K562 (cell line): ENCODE measurements at regions not wholly inside any gene's neighbourhood (a gene's known extent, or its start where the extent isn't known, plus 50 kb on each side); places are given as distances from the start of the nearest gene placed in this dataset.

Source experiments
- ATAC-seq: fragments of 200-7000 bp; cut with Tn5 transposase; 3 replicates; pipeline ENCODE4 v1.9.1; 2020; ENCODE audit warnings: moderate library complexity
- BruUV-seq: library from RNA; stranded (reverse); fragments of 400-500 nt; replicated peaks from 2 replicates; lab custom pipeline; 2021; lab: Mats Ljungman, UMichigan
- CTCF ChIA-PET: fragments of 300-600 bp; formaldehyde crosslinking; extraction: SDS; loops from one replicate; lab custom pipeline; 2021; ENCODE audit warnings: low intra/inter-chr PET ratio; lab: Yijun Ruan, JAX
- POLR2A ChIA-PET: fragments of 300-600, 350-650 bp; sonication (Branson Sonifier 250); formaldehyde crosslinking; extraction: SDS; loops from one replicate; lab custom pipeline; 2021; ENCODE audit warnings: antibody characterized with exemption, inconsistent platforms; lab: Yijun Ruan, JAX
- DNase-seq, 4 experiments: peaks; one replicate each; pipeline versions ENCODE4 v3.0.0 to v3.0.0-alpha.2; 2011 to 2018; ENCODE audit warnings: low spot score in 3 of 4, mixed read lengths in 3 of 4; ENCODE audit errors: extremely low read depth in 1 of 4
- FAIRE-seq: peaks from 2 replicates; lab custom pipeline; 2011; peaks lifted over from hg19 to GRCh38; lab: Jason Lieb, UNC
- H2AFZ ChIP-seq: 2 replicates; pipeline ENCODE4 v1.6.0; 2011; ENCODE audit warnings: low read depth, low read length, control low read depth, inconsistent platforms
- H3K27ac ChIP-seq: fragments of 200-600 bp; 3 replicates; pipeline ENCODE4 v1.8.0; 2011; ENCODE audit warnings: low read depth, mild to moderate bottlenecking, control low read depth, inconsistent platforms, low read length, moderate library complexity, mixed read lengths; ENCODE audit errors: extremely low read depth
- H3K27me3 ChIP-seq, 2 experiments: fragments of 300-600 bp in 1 of 2; 2 replicates in 1 of 2; 3 replicates in 1 of 2; pipeline versions ENCODE4 v1.6.0 to v1.8.0; 2011; ENCODE audit warnings: inconsistent platforms in 2 of 2, low read length in 2 of 2, mild to moderate bottlenecking in 1 of 2, mixed read lengths in 1 of 2, moderate library complexity in 1 of 2; ENCODE audit not compliant: control insufficient read depth in 2 of 2, insufficient read depth in 2 of 2
- H3K36me3 ChIP-seq: fragments of 300-600 bp; 3 replicates; pipeline ENCODE4 v1.8.0; 2011; ENCODE audit warnings: mild to moderate bottlenecking, low read length, inconsistent platforms; ENCODE audit not compliant: control insufficient read depth, insufficient read depth
- H3K4me1 ChIP-seq, 2 experiments: fragments of 200-600 bp in 1 of 2; replicated peaks in 1 of 2; 2 replicates in 1 of 2; 3 replicates in 1 of 2; pipeline versions ENCODE4 v1.5.1 to v1.8.0; 2011; ENCODE audit warnings: inconsistent platforms in 2 of 2, low read length in 2 of 2, mild to moderate bottlenecking in 1 of 2, mixed read lengths in 1 of 2, moderate library complexity in 1 of 2; ENCODE audit not compliant: control insufficient read depth in 2 of 2, insufficient read depth in 2 of 2
- H3K4me2 ChIP-seq: 2 replicates; pipeline ENCODE4 v1.6.1; 2011; ENCODE audit warnings: low read length, control low read depth, inconsistent platforms, mixed read lengths; ENCODE audit not compliant: insufficient read depth
- H3K4me3 ChIP-seq: fragments of 200-600 bp; sonication (generic), shearing (Covaris generic); 2 replicates; pipeline ENCODE4 v1.5.1; 2016; ENCODE audit warnings: control low read depth, inconsistent platforms
- H3K79me2 ChIP-seq: fragments of 200-600 bp; 3 replicates; pipeline ENCODE4 v1.8.0; 2011; ENCODE audit warnings: low read length, inconsistent platforms; ENCODE audit not compliant: control insufficient read depth, insufficient read depth
- H3K9ac ChIP-seq, 2 experiments: 2 replicates each; pipeline versions ENCODE4 v1.6.0 to v1.6.1; 2011; ENCODE audit warnings: low read depth in 2 of 2, low read length in 2 of 2, control low read depth in 1 of 2, inconsistent platforms in 1 of 2, mild to moderate bottlenecking in 1 of 2, mixed read lengths in 1 of 2; ENCODE audit not compliant: insufficient read depth in 1 of 2
- H3K9me1 ChIP-seq: one replicate; pipeline ENCODE4 v1.6.0; 2011; ENCODE audit warnings: inconsistent platforms, mild to moderate bottlenecking, low read length, moderate library complexity; ENCODE audit not compliant: control insufficient read depth, insufficient read depth
- H3K9me3 ChIP-seq: replicated peaks from 2 replicates; pipeline ENCODE4 v1.5.1; 2011; ENCODE audit warnings: low read depth, low read length, inconsistent platforms; ENCODE audit not compliant: control insufficient read depth, insufficient read depth
- H4K20me1 ChIP-seq: replicated peaks from 2 replicates; pipeline ENCODE4 v1.6.1; 2011; ENCODE audit warnings: low read length, inconsistent platforms, mixed read lengths; ENCODE audit not compliant: control insufficient read depth, insufficient read depth
- EGR1 ChIP-seq: fragments of 450-650 bp; conservative IDR thresholded peaks from 2 replicates; pipeline ENCODE4 v1.6.1; 2017; ENCODE audit warnings: mild to moderate bottlenecking
- FOXK1 ChIP-seq: sonication (generic); formaldehyde crosslinking; IDR thresholded peaks from 2 replicates; pipeline ENCODE4 v1.8.0; 2022; ENCODE audit warnings: missing genetic modification reagents, mild to moderate bottlenecking, borderline replicate concordance
- HNRNPH1 ChIP-seq: fragments of 200-400 bp; formaldehyde crosslinking; optimal IDR thresholded peaks from 2 replicates; pipeline ENCODE3; 2017; ENCODE audit warnings: low read depth, mild to moderate bottlenecking, low read length, moderate library complexity
- NRF1 ChIP-seq, 2 experiments: fragments of 450-650 bp; IDR thresholded peaks in 1 of 2; conservative IDR thresholded peaks in 1 of 2; 2 replicates each; pipeline ENCODE4 v1.6.1; 2014; ENCODE audit warnings: mild to moderate bottlenecking in 2 of 2
- SIN3B ChIP-seq: fragments of 450-650 bp; IDR thresholded peaks from 2 replicates; pipeline ENCODE4 v1.6.1; 2017; ENCODE audit warnings: low read depth, mild to moderate bottlenecking, moderate library complexity
- ZBED1 ChIP-seq: IDR thresholded peaks from 2 replicates; pipeline ENCODE4 v1.6.1; 2014
- ZZZ3 ChIP-seq: fragments of 450-650 bp; IDR thresholded peaks from 2 replicates; pipeline ENCODE4 v1.6.1; 2016; ENCODE audit warnings: antibody characterized with exemption, mild to moderate bottlenecking, moderate library complexity
- WGBS: fragments of 100-300 bp; shearing (Covaris generic); methylation state at CpG from one replicate; pipeline ENCODE4 v1.1.6; 2016; ENCODE audit warnings: low coverage, mixed read lengths; ENCODE audit not compliant: insufficient coverage; ENCODE audit errors: missing lambda C conversion rate; 5-methylcytosine and 5-hydroxymethylcytosine counted together
- in situ Hi-C: fragments of 300-500 bp; cut with MboI; formaldehyde crosslinking; loops from 4 replicates; pipeline ENCODE4 v1.15.0; 2018; ENCODE audit warnings: inconsistent platforms, mixed read lengths
- intact Hi-C: fragments of 100-400 bp; cut with micrococcal nuclease; formaldehyde crosslinking; loops from 2 replicates; pipeline ENCODE4 v1.14.2; 2022
- TF ChIP-seq, protein P1 (sequence below): fragments of 250-450 bp; sonication (Bioruptor Pico); IDR thresholded peaks from 2 replicates; pipeline ENCODE4 v1.5.0; 2021; ENCODE audit warnings: mild to moderate bottlenecking, borderline replicate concordance
- TF ChIP-seq, protein P2 (sequence below), 2 experiments: fragments of 250-450 bp in 1 of 2; fragments of 450-650 bp in 1 of 2; sonication (Bioruptor Pico) in 1 of 2; IDR thresholded peaks; 2 replicates each; pipeline versions ENCODE4 v1.6.1 to v1.8.0; 2016 to 2021; ENCODE audit warnings: mild to moderate bottlenecking in 2 of 2, moderate library complexity in 2 of 2, missing compliant biosample characterization in 1 of 2, missing genetic modification characterization in 1 of 2

DNA sequence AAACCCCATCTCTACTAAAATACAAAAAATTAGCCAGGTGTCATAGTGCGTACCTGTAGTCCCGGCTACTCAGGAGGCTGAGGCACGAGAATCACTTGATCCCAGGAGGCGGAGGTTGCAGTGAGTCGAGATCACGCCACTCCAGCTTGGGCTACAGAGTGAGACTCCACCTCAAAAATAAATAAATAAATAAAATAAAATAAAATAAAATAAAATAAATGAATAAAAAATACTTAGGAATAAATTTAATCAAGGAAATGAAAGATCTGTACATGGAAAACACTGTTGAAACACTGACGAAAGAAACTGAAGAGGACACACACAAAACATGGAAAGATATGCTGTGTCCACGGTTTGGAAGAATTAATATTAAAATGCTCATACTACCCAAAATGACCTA lies 56.5 kb upstream of the ASPRV1 start:
- ATAC-seq (no peak), FAIRE-seq (no peak), DNase-seq (no peak)
- 89% methylated on average over 8 of the region's 8 CpGs for WGBS
- in situ Hi-C loops (no loop called here), intact Hi-C loops (no loop called here)
- H3K36me3 ChIP-seq, result no peaks in the 10 kb centered on the region
- BruUV-seq, result no TSS peak
- TF ChIP-seq ZBED1 (no peak), FOXK1 (no peak), NRF1 (conservative IDR thresholded peaks at IDR 0.05 in 1 of 2, IDR thresholded peaks at IDR 0.05 in 1 of 2) (no peak), EGR1 (no peak), HNRNPH1 (no peak), ZZZ3 (no peak), SIN3B (no peak)
- TF ChIP-seq, protein P1, sequence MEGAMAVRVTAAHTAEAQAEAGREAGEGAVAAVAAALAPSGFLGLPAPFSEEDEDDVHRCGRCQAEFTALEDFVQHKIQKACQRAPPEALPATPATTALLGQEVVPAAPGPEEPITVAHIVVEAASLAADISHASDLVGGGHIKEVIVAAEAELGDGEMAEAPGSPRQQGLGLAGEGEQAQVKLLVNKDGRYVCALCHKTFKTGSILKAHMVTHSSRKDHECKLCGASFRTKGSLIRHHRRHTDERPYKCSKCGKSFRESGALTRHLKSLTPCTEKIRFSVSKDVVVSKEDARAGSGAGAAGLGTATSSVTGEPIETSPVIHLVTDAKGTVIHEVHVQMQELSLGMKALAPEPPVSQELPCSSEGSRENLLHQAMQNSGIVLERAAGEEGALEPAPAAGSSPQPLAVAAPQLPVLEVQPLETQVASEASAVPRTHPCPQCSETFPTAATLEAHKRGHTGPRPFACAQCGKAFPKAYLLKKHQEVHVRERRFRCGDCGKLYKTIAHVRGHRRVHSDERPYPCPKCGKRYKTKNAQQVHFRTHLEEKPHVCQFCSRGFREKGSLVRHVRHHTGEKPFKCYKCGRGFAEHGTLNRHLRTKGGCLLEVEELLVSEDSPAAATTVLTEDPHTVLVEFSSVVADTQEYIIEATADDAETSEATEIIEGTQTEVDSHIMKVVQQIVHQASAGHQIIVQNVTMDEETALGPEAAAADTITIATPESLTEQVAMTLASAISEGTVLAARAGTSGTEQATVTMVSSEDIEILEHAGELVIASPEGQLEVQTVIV (CRISPR knock-in tag), result no peak
- TF ChIP-seq, protein P2, sequence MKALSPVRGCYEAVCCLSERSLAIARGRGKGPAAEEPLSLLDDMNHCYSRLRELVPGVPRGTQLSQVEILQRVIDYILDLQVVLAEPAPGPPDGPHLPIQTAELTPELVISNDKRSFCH (CRISPR knock-in tag; IDR thresholded peaks at IDR 0.05), result no peak
- TF ChIP-seq, protein P2 (tag; IDR thresholded peaks at IDR 0.05), result no peak
- no peak overlapping the region for H3K4me2 ChIP-seq
- no peaks in the 10 kb centered on the region for H3K9me1 ChIP-seq
- H3K79me2 ChIP-seq, result no peaks in the 10 kb centered on the region
- no peak overlapping the region for H3K4me3 ChIP-seq
- ChIA-PET POLR2A (no interaction called here), CTCF (no interaction called here)
- H3K9ac ChIP-seq, result no peak overlapping the region
- H3K4me1 ChIP-seq, result no peaks in the 10 kb centered on the region
- no peaks in the 10 kb centered on the region for H3K9me3 ChIP-seq
- H3K27me3 ChIP-seq, result no peaks in the 10 kb centered on the region
- no peaks in the 10 kb centered on the region for H4K20me1 ChIP-seq
- no peak overlapping the region for H2AFZ ChIP-seq
- H3K27ac ChIP-seq, result no peak overlapping the region
